GM12864 (cell line): ENCODE measurements at regions not wholly inside any gene's neighbourhood (a gene's known extent, or its start where the extent isn't known, plus 50 kb on each side); places are given as distances from the start of the nearest gene placed in this dataset.

Experiments
- DNase-seq: peaks from one replicate; pipeline ENCODE4 v3.0.0-alpha.2; 2011; ENCODE audit warnings: low read depth
- H3K4me3 ChIP-seq: 2 replicates; pipeline ENCODE4 v1.5.1; 2011; ENCODE audit warnings: mild to moderate bottlenecking, low read depth, low read length, control low read depth
- CTCF ChIP-seq: IDR thresholded peaks from 2 replicates; pipeline ENCODE4 v1.5.1; 2011; ENCODE audit warnings: low read depth, mild to moderate bottlenecking, moderate library complexity, low read length, control low read depth, inconsistent platforms; ENCODE audit errors: missing control alignments

DNA sequence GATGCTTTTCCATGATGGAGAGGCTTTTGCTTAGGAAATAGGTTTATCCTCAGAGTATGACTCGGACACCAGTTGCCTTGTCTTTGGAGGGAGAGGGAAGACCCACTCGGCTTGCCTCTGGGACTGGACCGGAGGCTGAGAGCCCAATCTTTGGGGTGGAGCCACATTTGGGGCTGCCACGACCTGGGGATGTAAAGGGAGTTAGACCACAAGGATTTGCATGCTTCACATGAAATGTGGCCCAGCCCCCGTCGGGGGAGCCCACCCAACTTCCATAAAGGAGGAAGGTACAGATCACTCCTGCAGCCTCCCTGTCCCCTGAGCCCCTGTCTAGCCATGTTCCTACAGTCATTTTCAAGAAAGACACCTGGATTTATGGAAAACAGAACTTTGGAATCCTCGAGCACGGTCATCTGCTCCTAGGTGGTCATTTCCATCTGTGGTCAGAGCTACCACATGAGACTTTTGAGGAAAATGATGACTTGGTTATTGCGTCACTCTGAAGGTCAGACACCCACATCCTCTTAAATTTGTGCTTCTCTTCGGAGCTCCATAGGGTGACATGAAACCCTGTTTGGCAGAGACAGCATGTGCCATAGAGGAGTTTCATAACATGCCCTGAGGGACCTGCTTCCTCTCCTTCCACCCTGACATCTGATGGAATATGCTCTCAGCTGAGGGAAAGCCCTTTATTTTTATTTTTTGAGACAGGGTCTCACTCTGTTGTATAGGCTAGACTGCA lies 99.4 kb upstream of the SLC45A1 start:
- no peak for DNase-seq
- H3K4me3 ChIP-seq = no peak overlapping the region
- TF ChIP-seq CTCF = no peak

GRCh38 chr1:8217809-8218208 lies 100.1 kb upstream of the SLC45A1 start:
- no peak overlapping the region for H3K4me3 ChIP-seq
- no peak for DNase-seq
- TF ChIP-seq CTCF = no peak

DNA sequence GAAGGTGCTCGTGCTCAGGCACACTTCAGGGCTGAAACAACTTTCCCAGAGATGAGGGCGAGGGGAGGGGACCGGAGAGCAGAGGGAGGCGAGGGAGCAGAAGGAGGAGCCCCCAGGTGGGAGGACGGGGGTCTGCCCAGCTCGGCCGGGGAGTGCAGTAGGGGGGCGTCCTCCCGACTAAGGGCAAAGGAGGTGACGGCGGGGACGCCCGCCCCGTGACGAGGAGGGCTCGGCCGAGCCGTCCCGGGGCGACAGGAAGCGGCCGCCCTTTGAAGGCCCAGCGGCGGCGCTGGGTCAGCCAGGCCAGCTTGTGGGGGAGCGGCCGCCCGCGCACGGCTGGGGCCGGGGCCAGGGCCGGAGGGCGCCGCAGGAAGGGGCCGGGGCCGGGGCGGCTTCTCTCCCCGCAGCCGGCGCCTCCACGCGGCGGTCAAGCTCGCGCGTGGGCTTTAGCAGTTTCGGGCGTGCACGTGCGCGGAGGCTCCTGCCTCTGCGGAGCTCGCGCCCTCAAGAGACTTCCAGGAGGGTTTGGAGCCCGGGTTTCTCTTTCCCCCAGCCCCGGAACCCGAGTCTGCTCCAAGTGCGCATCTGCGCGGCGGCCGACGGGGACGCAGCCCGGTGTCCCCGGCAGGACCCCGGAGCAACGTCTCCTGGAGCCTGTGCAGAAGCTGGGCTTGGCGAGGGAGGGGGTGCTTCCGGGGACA lies 100.8 kb upstream of the SLC45A1 start:
- TF ChIP-seq CTCF = no peak
- DNase-seq = no peak
- H3K4me3 ChIP-seq = no peak overlapping the region

DNA sequence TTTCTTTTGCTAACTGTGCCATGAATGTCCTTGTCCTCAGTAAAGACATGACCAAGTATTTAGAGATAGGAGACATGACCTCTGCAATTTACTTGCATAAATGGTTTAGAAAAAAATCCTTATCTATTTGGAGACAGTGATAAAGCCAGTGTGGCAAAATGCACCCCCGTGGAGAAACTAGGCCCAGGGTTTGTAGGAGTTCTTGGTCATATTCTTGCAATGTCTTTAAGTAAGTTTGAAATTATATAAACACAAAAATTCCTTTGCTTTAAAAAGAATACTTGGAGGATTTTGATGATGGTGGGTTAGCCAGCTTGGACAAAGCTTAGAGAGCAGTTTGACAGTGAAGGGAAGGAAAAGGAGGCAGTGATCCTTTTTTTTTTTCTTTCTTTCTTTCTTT lies 101.9 kb upstream of the SLC45A1 start:
- no peak for DNase-seq
- no peak overlapping the region for H3K4me3 ChIP-seq
- TF ChIP-seq CTCF = no peak

- no peak for DNase-seq
- no peak for TF ChIP-seq CTCF
Observed at GRCh38 chr1:8214501-8215173, 103.3 kb upstream of the SLC45A1 start.

GRCh38 chr1:8213676-8214075 lies 104.2 kb upstream of the SLC45A1 start:
- no peak overlapping the region for H3K4me3 ChIP-seq
- DNase-seq = no peak
- TF ChIP-seq CTCF = no peak

More at GRCh38 chr1:8214501-8215173, 103.3 kb upstream of the SLC45A1 start:
- no peak overlapping the region for H3K4me3 ChIP-seq
